HepG2 (cell line): ENCODE measurements at regions not wholly inside any gene's neighbourhood (a gene's known extent, or its start where the extent isn't known, plus 50 kb on each side); places are given as distances from the start of the nearest gene placed in this dataset.

ENCODE experiments used
- ATAC-seq: fragments of 200-7000 bp; cut with Tn5 transposase; 3 replicates; pipeline ENCODE4 v1.9.1; 2020; ENCODE audit warnings: mild to moderate bottlenecking, moderate library complexity
- BruUV-seq: library from RNA; stranded (reverse); fragments of 400-500 nt; replicated peaks from 2 replicates; lab custom pipeline; 2021; lab: Mats Ljungman, UMichigan
- CTCF ChIA-PET: fragments of 300-600 bp; formaldehyde crosslinking; extraction: SDS; loops from one replicate; lab custom pipeline; 2021; ENCODE audit warnings: low total read pairs, inconsistent platforms, low intra/inter-chr PET ratio; lab: Yijun Ruan, JAX
- POLR2A ChIA-PET: fragments of 350-600 bp; sonication (Branson Sonifier 250); formaldehyde crosslinking; loops from one replicate; lab custom pipeline; 2020; ENCODE audit warnings: antibody characterized with exemption, inconsistent platforms; lab: Yijun Ruan, JAX
- DNase-seq: peaks from one replicate; pipeline ENCODE4 v3.0.0-alpha.2; 2015; ENCODE audit warnings: low spot score
- FAIRE-seq: peaks from 3 replicates; lab custom pipeline; 2011; peaks lifted over from hg19 to GRCh38; lab: Jason Lieb, UNC
- H2AFZ ChIP-seq: one replicate; pipeline ENCODE4 v1.6.1; 2011; ENCODE audit warnings: low read length, inconsistent platforms
- H3K27ac ChIP-seq: fragments of 300-600 bp; 3 replicates; pipeline ENCODE4 v1.8.0; 2011; ENCODE audit warnings: mixed run types, mild to moderate bottlenecking, mixed read lengths, low read length, inconsistent platforms; ENCODE audit not compliant: insufficient read depth; ENCODE audit errors: extremely low read length
- H3K27me3 ChIP-seq, 2 experiments: fragments of 200-600 bp in 1 of 2; 2 replicates in 1 of 2; 3 replicates in 1 of 2; pipeline versions ENCODE4 v1.6.0 to v1.8.0; 2011; ENCODE audit warnings: low read length in 2 of 2, mild to moderate bottlenecking in 2 of 2, moderate library complexity in 2 of 2, inconsistent platforms in 1 of 2; ENCODE audit not compliant: insufficient read depth in 2 of 2, control insufficient read depth in 1 of 2
- H3K36me3 ChIP-seq, 2 experiments: fragments of 200-600 bp in 1 of 2; replicated peaks in 1 of 2; 2 replicates in 1 of 2; 3 replicates in 1 of 2; pipeline versions ENCODE4 v1.5.1 to v1.8.0; 2011; ENCODE audit warnings: low read length in 2 of 2, inconsistent platforms in 1 of 2; ENCODE audit not compliant: insufficient read depth in 2 of 2, control insufficient read depth in 1 of 2
- H3K4me1 ChIP-seq: 2 replicates; pipeline ENCODE4 v1.5.1; 2012; ENCODE audit warnings: low read length, inconsistent platforms; ENCODE audit not compliant: insufficient read depth
- H3K4me2 ChIP-seq: 2 replicates; pipeline ENCODE4 v1.6.0; 2011; ENCODE audit warnings: low read depth, low read length, inconsistent platforms
- H3K4me3 ChIP-seq, 3 experiments: fragments of 200-600 bp in 1 of 3; sonication (generic), shearing (Covaris generic) in 1 of 3; replicated peaks in 1 of 3; 2 replicates each; pipeline ENCODE4 v1.5.1; 2011 to 2016; ENCODE audit warnings: low read length in 3 of 3, inconsistent platforms in 2 of 3, low read depth in 2 of 3, mild to moderate bottlenecking in 2 of 3, control low read depth in 1 of 3, mixed read lengths in 1 of 3; ENCODE audit not compliant: insufficient read depth in 1 of 3
- H3K79me2 ChIP-seq: one replicate; pipeline ENCODE4 v1.6.1; 2011; ENCODE audit warnings: low read length, inconsistent platforms; ENCODE audit not compliant: insufficient read depth
- H3K9ac ChIP-seq: 2 replicates; pipeline ENCODE4 v1.6.0; 2011; ENCODE audit warnings: mild to moderate bottlenecking, low read depth, low read length, inconsistent platforms; ENCODE audit not compliant: insufficient read depth
- H3K9me3 ChIP-seq: 2 replicates; pipeline ENCODE4 v1.5.1; 2012; ENCODE audit warnings: mild to moderate bottlenecking, low read length
- H4K20me1 ChIP-seq: 2 replicates; pipeline ENCODE4 v1.6.0; 2011; ENCODE audit warnings: inconsistent platforms, mild to moderate bottlenecking, low read length, moderate library complexity; ENCODE audit not compliant: insufficient read depth
- DMTF1 ChIP-seq: sonication (generic); formaldehyde crosslinking; IDR thresholded peaks from 2 replicates; pipeline ENCODE4 v1.4.0; 2020; ENCODE audit warnings: mild to moderate bottlenecking, missing genetic modification reagents
- HMGXB4 ChIP-seq, 2 experiments: sonication (generic) in 1 of 2; formaldehyde crosslinking in 1 of 2; IDR thresholded peaks; 2 replicates each; pipeline versions ENCODE4 v1.4.0 to v1.6.1; 2018 to 2020; ENCODE audit warnings: missing genetic modification reagents in 2 of 2, borderline replicate concordance in 1 of 2, low read depth in 1 of 2, mild to moderate bottlenecking in 1 of 2, missing biosample characterization in 1 of 2
- ZNF296 ChIP-seq: sonication (generic); formaldehyde crosslinking; conservative IDR thresholded peaks from 2 replicates; pipeline ENCODE4 v1.5.0; 2020; ENCODE audit warnings: mild to moderate bottlenecking, missing genetic modification reagents
- ZNF318 ChIP-seq: sonication (generic); formaldehyde crosslinking; IDR thresholded peaks from 2 replicates; pipeline ENCODE4 v1.4.0; 2020; ENCODE audit warnings: mild to moderate bottlenecking, missing genetic modification reagents
- ZNF556 ChIP-seq: sonication (generic); formaldehyde crosslinking; IDR thresholded peaks from 2 replicates; pipeline ENCODE4 v1.4.0; 2020; ENCODE audit warnings: mild to moderate bottlenecking, missing genetic modification reagents, borderline replicate concordance
- WGBS: methylation state at CpG from one replicate; pipeline ENCODE4 v1.1.6; 2017; ENCODE audit warnings: low lambda C conversion rate; 5-methylcytosine and 5-hydroxymethylcytosine counted together
- in situ Hi-C: cut with HindIII; loops from 2 replicates; pipeline ENCODE4 v1.10.0; 2017; ENCODE audit warnings: low pct_unique_long_range_greater_than_20kb; ENCODE audit not compliant: extremely low pct_ligation_motif_present
- intact Hi-C: fragments of 100-400 bp; cut with micrococcal nuclease; formaldehyde crosslinking; loops from one replicate; pipeline ENCODE4 v1.10.0; 2022; ENCODE audit not compliant: unreplicated experiment
- TF ChIP-seq, protein P1 (sequence below): sonication (generic); formaldehyde crosslinking; IDR thresholded peaks from 2 replicates; pipeline ENCODE4 v1.5.0; 2020; ENCODE audit warnings: missing genetic modification reagents

DNA sequence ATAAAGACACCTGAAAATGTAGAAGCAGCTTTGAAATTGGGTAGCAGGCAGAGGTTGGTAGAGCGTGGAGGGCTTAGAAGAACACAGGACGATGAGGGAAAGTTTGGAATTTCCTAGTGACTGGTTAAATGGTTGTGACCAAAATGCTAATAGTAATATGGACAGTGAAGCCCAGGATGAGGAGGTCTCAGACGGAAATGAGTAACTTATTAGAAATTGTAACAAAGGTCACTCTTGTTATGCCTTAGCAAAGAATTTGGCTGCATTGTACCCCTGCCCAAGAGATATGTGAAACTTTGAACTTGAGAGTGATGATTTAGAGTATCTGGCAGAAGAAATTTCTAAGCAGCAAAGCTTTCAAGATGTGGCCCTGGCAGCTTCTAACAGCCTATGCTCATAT, 382.5 kb downstream of the KCNN2 start:
- FAIRE-seq (no peak), ATAC-seq (no peak), DNase-seq (no peak)
- Histone ChIP-seq H3K27ac (no peak overlapping the region), H4K20me1 (no peaks in the 10 kb centered on the region), H3K4me3 (no peak overlapping the region), H3K4me1 (no peaks in the 10 kb centered on the region), H2AFZ (no peak overlapping the region), H3K9ac (no peak overlapping the region), H3K79me2 (no peaks in the 10 kb centered on the region), H3K4me2 (no peak overlapping the region), H3K36me3 (no peaks in the 10 kb centered on the region), H3K27me3 (no peaks in the 10 kb centered on the region), H3K9me3 (no peaks in the 10 kb centered on the region; the same call in 1 of the 2 replicates)
- BruUV-seq = no TSS peak
- 13% methylated on average over 3 of the region's 3 CpGs for WGBS
- intact Hi-C loops (no loop called here), in situ Hi-C loops (no loop called here)
- ChIA-PET CTCF (no interaction called here), POLR2A (no interaction called here)
- TF ChIP-seq HMGXB4 (CRISPR knock-in tag; IDR thresholded peaks at IDR 0.05; ENCODE audit: borderline replicate concordance in 1 of 2, low read depth in 1 of 2) = no peak
- no peak for TF ChIP-seq DMTF1
- TF ChIP-seq, protein P1, sequence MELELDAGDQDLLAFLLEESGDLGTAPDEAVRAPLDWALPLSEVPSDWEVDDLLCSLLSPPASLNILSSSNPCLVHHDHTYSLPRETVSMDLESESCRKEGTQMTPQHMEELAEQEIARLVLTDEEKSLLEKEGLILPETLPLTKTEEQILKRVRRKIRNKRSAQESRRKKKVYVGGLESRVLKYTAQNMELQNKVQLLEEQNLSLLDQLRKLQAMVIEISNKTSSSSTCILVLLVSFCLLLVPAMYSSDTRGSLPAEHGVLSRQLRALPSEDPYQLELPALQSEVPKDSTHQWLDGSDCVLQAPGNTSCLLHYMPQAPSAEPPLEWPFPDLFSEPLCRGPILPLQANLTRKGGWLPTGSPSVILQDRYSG = no peak
- TF ChIP-seq ZNF556 (CRISPR knock-in tag) = no peak
- TF ChIP-seq ZNF296 (CRISPR knock-in tag) = no peak
- no peak for TF ChIP-seq ZNF318
